PC-9 (cell line): ENCODE measurements at regions not wholly inside any gene's neighbourhood (a gene's known extent, or its start where the extent isn't known, plus 50 kb on each side); places are given as distances from the start of the nearest gene placed in this dataset.
A peak's percentile ranks its signal among the peaks of the same experiment; 100 is the strongest.

ENCODE experiments used
- BruUV-seq: library from RNA; stranded (reverse); fragments of 400-500 nt; replicated peaks from 2 replicates; lab custom pipeline; 2021; lab: Mats Ljungman, UMichigan
- CTCF ChIA-PET: fragments of 300-600 bp; sonication (Branson Sonifier 250); formaldehyde crosslinking; loops from one replicate; lab custom pipeline; 2022; ENCODE audit warnings: antibody characterized with exemption; lab: Charles Lee
- POLR2A ChIA-PET: fragments of 300-600 bp; sonication (Branson Sonifier 250); formaldehyde crosslinking; loops from one replicate; lab custom pipeline; 2022; ENCODE audit warnings: antibody characterized with exemption; ENCODE audit not compliant: unreplicated experiment; lab: Charles Lee
- DNase-seq, 2 experiments: peaks; one replicate each; pipeline versions ENCODE4 v3.0.0 to v3.0.0-alpha.2; 2015 to 2022; ENCODE audit warnings: mixed read lengths in 1 of 2
- H2AFZ ChIP-seq: fragments of 200-600 bp; sonication (generic); 2 replicates; pipeline ENCODE4 v1.8.1; 2017; ENCODE audit warnings: antibody characterized with exemption
- H3F3A ChIP-seq: fragments of 200-600 bp; sonication (generic); 2 replicates; pipeline ENCODE4 v1.8.1; 2017; ENCODE audit warnings: antibody characterized with exemption, mild to moderate bottlenecking, low read depth; ENCODE audit not compliant: insufficient read depth
- H3K27ac ChIP-seq: fragments of 200-600 bp; sonication (generic); 2 replicates; pipeline ENCODE4 v1.6.1; 2016; ENCODE audit warnings: mixed run types
- H3K27me3 ChIP-seq: fragments of 200-600 bp; sonication (generic); 2 replicates; pipeline ENCODE4 v1.6.1; 2016; ENCODE audit warnings: low read depth, mixed run types; ENCODE audit not compliant: insufficient read depth
- H3K36me3 ChIP-seq: fragments of 200-600 bp; sonication (generic); 2 replicates; pipeline ENCODE4 v1.6.1; 2016; ENCODE audit warnings: low read depth, mixed run types
- H3K4me1 ChIP-seq: fragments of 200-600 bp; sonication (generic); replicated peaks from 2 replicates; pipeline ENCODE4 v1.6.1; 2016; ENCODE audit warnings: mixed run types; ENCODE audit not compliant: insufficient read depth
- H3K4me2 ChIP-seq: fragments of 200-600 bp; sonication (generic); 2 replicates; pipeline ENCODE4 v1.6.1; 2017; ENCODE audit warnings: mixed run types
- H3K4me3 ChIP-seq: fragments of 200-600 bp; sonication (generic); 2 replicates; pipeline ENCODE4 v1.6.1; 2016; ENCODE audit warnings: mixed run types
- H3K79me2 ChIP-seq: fragments of 200-600 bp; sonication (generic); 2 replicates; pipeline ENCODE4 v1.6.1; 2017; ENCODE audit warnings: low read depth, mixed run types
- H3K9me2 ChIP-seq: fragments of 200-600 bp; sonication (generic); 2 replicates; pipeline ENCODE4 v1.8.1; 2017; ENCODE audit warnings: mild to moderate bottlenecking; ENCODE audit not compliant: insufficient read depth
- H3K9me3 ChIP-seq: fragments of 200-600 bp; sonication (generic); 2 replicates; pipeline ENCODE4 v1.8.1; 2016; ENCODE audit warnings: low read depth; ENCODE audit not compliant: insufficient read depth
- H4K20me1 ChIP-seq: fragments of 200-600 bp; sonication (generic); 2 replicates; pipeline ENCODE4 v1.8.1; 2017; ENCODE audit not compliant: insufficient read depth
- EZH2 ChIP-seq: fragments of 200-600 bp; sonication (generic); IDR thresholded peaks from 2 replicates; pipeline ENCODE4 v1.8.0; 2017; ENCODE audit warnings: antibody characterized with exemption, low read depth
- intact Hi-C: fragments of 100-400 bp; cut with micrococcal nuclease; formaldehyde crosslinking; loops from one replicate; pipeline ENCODE4 v1.10.0; 2022; ENCODE audit not compliant: unreplicated experiment
- TF ChIP-seq, protein P1 (sequence below): fragments of 200-600 bp; sonication (generic); conservative IDR thresholded peaks from 2 replicates; pipeline ENCODE4 v1.6.1; 2017; ENCODE audit warnings: mixed run types, antibody characterized with exemption, mild to moderate bottlenecking, moderate library complexity

DNA sequence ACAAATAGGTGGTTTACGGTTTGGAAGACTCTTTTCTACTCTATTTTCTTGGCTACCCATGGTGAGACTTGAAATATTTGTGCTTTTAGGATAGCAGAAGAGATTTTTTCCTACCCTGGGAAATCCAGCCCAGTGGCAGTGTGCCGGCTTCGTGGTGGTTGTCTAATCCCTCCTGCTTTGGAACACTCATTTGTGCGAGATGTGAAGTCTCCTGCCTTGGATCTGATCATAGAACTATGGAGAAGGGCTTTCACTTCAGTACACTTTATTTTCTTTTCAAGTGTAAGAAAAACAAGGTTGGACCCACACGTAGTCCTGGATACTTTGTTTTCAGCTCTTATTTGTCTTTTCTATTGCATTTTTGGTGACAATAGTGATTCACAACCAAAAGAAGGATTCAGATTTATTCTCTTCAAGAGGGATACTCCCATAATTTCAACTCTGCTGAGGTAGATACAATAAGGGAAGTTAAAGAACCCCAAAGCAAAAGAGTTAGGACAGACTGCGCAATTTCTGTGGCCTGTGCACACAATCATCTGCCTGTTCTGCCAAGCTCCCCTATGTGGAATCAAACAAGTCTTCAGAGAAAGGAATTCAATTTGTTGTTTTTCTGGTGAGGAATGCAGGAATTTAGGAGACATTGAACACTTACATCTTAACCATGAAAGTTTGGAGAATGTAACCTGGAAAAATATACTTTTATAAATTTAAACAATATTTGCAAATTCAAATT is 413.2 kb downstream of the GJA1 start:
- CTCF ChIA-PET = interaction anchor here (0.5 to 1.2 kb wide), 7 partner anchors 19 to 1217 kb away, joined by 3 to 9 read pairs (median 4); no protein-coding TSS in a partner anchor
- Histone ChIP-seq H3K4me3 (no peak overlapping the region), H3F3A (no peaks in the 10 kb centered on the region), H3K27ac (no peak overlapping the region), H3K27me3 (no peaks in the 10 kb centered on the region), H3K79me2 (no peaks in the 10 kb centered on the region), H3K36me3 (no peaks in the 10 kb centered on the region), H3K4me2 (no peak overlapping the region), H2AFZ (no peak overlapping the region; the same call in 1 of the 2 replicates), H3K9me3 (no peaks in the 10 kb centered on the region), H3K9me2 (no peaks in the 10 kb centered on the region), H4K20me1 (no peaks in the 10 kb centered on the region), H3K4me1 (no peaks in the 10 kb centered on the region)
- TF ChIP-seq EZH2 = no peak
- TF ChIP-seq, protein P1, sequence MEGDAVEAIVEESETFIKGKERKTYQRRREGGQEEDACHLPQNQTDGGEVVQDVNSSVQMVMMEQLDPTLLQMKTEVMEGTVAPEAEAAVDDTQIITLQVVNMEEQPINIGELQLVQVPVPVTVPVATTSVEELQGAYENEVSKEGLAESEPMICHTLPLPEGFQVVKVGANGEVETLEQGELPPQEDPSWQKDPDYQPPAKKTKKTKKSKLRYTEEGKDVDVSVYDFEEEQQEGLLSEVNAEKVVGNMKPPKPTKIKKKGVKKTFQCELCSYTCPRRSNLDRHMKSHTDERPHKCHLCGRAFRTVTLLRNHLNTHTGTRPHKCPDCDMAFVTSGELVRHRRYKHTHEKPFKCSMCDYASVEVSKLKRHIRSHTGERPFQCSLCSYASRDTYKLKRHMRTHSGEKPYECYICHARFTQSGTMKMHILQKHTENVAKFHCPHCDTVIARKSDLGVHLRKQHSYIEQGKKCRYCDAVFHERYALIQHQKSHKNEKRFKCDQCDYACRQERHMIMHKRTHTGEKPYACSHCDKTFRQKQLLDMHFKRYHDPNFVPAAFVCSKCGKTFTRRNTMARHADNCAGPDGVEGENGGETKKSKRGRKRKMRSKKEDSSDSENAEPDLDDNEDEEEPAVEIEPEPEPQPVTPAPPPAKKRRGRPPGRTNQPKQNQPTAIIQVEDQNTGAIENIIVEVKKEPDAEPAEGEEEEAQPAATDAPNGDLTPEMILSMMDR = no peak
- POLR2A ChIA-PET = interaction anchor here (0.7 kb wide), 1 partner anchor 506 kb away, joined by 3 read pairs; no protein-coding TSS in a partner anchor
- BruUV-seq = no TSS peak
- intact Hi-C loops = loop anchor here (1.0 kb wide), 2 partner anchors 185 to 418 kb away; no protein-coding TSS in a partner anchor
- no peak for DNase-seq

DNA sequence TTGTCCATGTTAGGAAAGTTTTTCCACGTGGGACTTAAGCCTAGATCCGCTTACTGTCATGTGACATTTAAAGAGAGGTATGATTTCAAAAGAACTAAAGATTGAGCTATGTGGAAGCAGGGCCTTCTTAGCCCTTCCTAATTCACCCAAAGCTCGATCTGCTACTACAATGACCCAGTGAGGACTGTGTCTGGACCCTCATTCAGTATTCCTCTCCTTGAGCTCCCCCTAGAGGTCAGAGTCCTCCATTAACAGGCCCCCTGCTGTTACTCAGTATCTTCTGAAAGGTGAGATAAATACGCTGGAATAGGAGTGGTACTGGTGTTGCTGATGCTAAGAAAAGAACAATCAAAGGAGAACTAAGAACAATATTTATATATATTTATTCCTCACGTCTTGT is 414.0 kb downstream of the GJA1 start:
- Histone ChIP-seq H3K79me2 (no peaks in the 10 kb centered on the region), H3K4me2 (no peak overlapping the region), H3K9me2 (no peaks in the 10 kb centered on the region), H3K27ac (no peak overlapping the region), H3K4me1 (no peaks in the 10 kb centered on the region), H3K4me3 (no peak overlapping the region), H3K9me3 (no peaks in the 10 kb centered on the region), H3K27me3 (no peaks in the 10 kb centered on the region), H4K20me1 (no peaks in the 10 kb centered on the region), H3F3A (no peaks in the 10 kb centered on the region), H3K36me3 (no peaks in the 10 kb centered on the region), H2AFZ (no peak overlapping the region)
- POLR2A ChIA-PET = no interaction called here
- TF ChIP-seq, protein P1 = peak; percentile 83
- no peak for TF ChIP-seq EZH2
- CTCF ChIA-PET = interaction anchor here (0.5 to 1.2 kb wide), 6 partner anchors 19 to 1218 kb away, joined by 3 to 9 read pairs (median 4); no protein-coding TSS in a partner anchor
- intact Hi-C loops = loop anchor here (1.0 kb wide), 2 partner anchors 184 to 419 kb away; no protein-coding TSS in a partner anchor
- peak in 1 of 2 experiments; percentile 35 for DNase-seq
- no TSS peak for BruUV-seq

- POLR2A ChIA-PET = no interaction called here
- Histone ChIP-seq H3K27ac (no peak overlapping the region), H3K4me1 (no peaks in the 10 kb centered on the region), H3F3A (no peaks in the 10 kb centered on the region), H2AFZ (no peak overlapping the region; the same call in 1 of the 2 replicates), H3K27me3 (no peaks in the 10 kb centered on the region), H4K20me1 (no peaks in the 10 kb centered on the region), H3K36me3 (no peaks in the 10 kb centered on the region), H3K9me3 (no peaks in the 10 kb centered on the region), H3K4me3 (no peak overlapping the region), H3K9me2 (no peaks in the 10 kb centered on the region), H3K4me2 (no peak overlapping the region), H3K79me2 (no peaks in the 10 kb centered on the region)
- BruUV-seq = no TSS peak
- intact Hi-C loops = no loop called here
- DNase-seq = no peak
- TF ChIP-seq EZH2 = no peak
- TF ChIP-seq, protein P1 = no peak
- CTCF ChIA-PET = interaction anchor here (0.7 kb wide), 1 partner anchor 496 kb away, joined by 4 read pairs; no protein-coding TSS in a partner anchor
Measured at GRCh38 chr6:121851056-121851455, 415.6 kb downstream of the GJA1 start.
